HepG2 (cell line): ENCODE measurements at regions not wholly inside any gene's neighbourhood (a gene's known extent, or its start where the extent isn't known, plus 50 kb on each side); places are given as distances from the start of the nearest gene placed in this dataset.
A peak's percentile ranks its signal among the peaks of the same experiment; 100 is the strongest.

Experiments used
- ATAC-seq: fragments of 200-7000 bp; cut with Tn5 transposase; 3 replicates; pipeline ENCODE4 v1.9.1; 2020; ENCODE audit warnings: mild to moderate bottlenecking, moderate library complexity
- BruUV-seq: library from RNA; stranded (reverse); fragments of 400-500 nt; replicated peaks from 2 replicates; lab custom pipeline; 2021; lab: Mats Ljungman, UMichigan
- CTCF ChIA-PET: fragments of 300-600 bp; formaldehyde crosslinking; extraction: SDS; loops from one replicate; lab custom pipeline; 2021; ENCODE audit warnings: low total read pairs, inconsistent platforms, low intra/inter-chr PET ratio; lab: Yijun Ruan, JAX
- POLR2A ChIA-PET: fragments of 350-600 bp; sonication (Branson Sonifier 250); formaldehyde crosslinking; loops from one replicate; lab custom pipeline; 2020; ENCODE audit warnings: antibody characterized with exemption, inconsistent platforms; lab: Yijun Ruan, JAX
- DNase-seq: peaks from one replicate; pipeline ENCODE4 v3.0.0-alpha.2; 2015; ENCODE audit warnings: low spot score
- FAIRE-seq: peaks from 3 replicates; lab custom pipeline; 2011; peaks lifted over from hg19 to GRCh38; lab: Jason Lieb, UNC
- H2AFZ ChIP-seq: one replicate; pipeline ENCODE4 v1.6.1; 2011; ENCODE audit warnings: low read length, inconsistent platforms
- H3K27ac ChIP-seq: fragments of 300-600 bp; 3 replicates; pipeline ENCODE4 v1.8.0; 2011; ENCODE audit warnings: mixed run types, mild to moderate bottlenecking, mixed read lengths, low read length, inconsistent platforms; ENCODE audit not compliant: insufficient read depth; ENCODE audit errors: extremely low read length
- H3K27me3 ChIP-seq, 2 experiments: fragments of 200-600 bp in 1 of 2; 2 replicates in 1 of 2; 3 replicates in 1 of 2; pipeline versions ENCODE4 v1.6.0 to v1.8.0; 2011; ENCODE audit warnings: low read length in 2 of 2, mild to moderate bottlenecking in 2 of 2, moderate library complexity in 2 of 2, inconsistent platforms in 1 of 2; ENCODE audit not compliant: insufficient read depth in 2 of 2, control insufficient read depth in 1 of 2
- H3K36me3 ChIP-seq, 2 experiments: fragments of 200-600 bp in 1 of 2; replicated peaks in 1 of 2; 2 replicates in 1 of 2; 3 replicates in 1 of 2; pipeline versions ENCODE4 v1.5.1 to v1.8.0; 2011; ENCODE audit warnings: low read length in 2 of 2, inconsistent platforms in 1 of 2; ENCODE audit not compliant: insufficient read depth in 2 of 2, control insufficient read depth in 1 of 2
- H3K4me1 ChIP-seq: 2 replicates; pipeline ENCODE4 v1.5.1; 2012; ENCODE audit warnings: low read length, inconsistent platforms; ENCODE audit not compliant: insufficient read depth
- H3K4me2 ChIP-seq: 2 replicates; pipeline ENCODE4 v1.6.0; 2011; ENCODE audit warnings: low read depth, low read length, inconsistent platforms
- H3K4me3 ChIP-seq, 3 experiments: fragments of 200-600 bp in 1 of 3; sonication (generic), shearing (Covaris generic) in 1 of 3; replicated peaks in 1 of 3; 2 replicates each; pipeline ENCODE4 v1.5.1; 2011 to 2016; ENCODE audit warnings: low read length in 3 of 3, inconsistent platforms in 2 of 3, low read depth in 2 of 3, mild to moderate bottlenecking in 2 of 3, control low read depth in 1 of 3, mixed read lengths in 1 of 3; ENCODE audit not compliant: insufficient read depth in 1 of 3
- H3K79me2 ChIP-seq: one replicate; pipeline ENCODE4 v1.6.1; 2011; ENCODE audit warnings: low read length, inconsistent platforms; ENCODE audit not compliant: insufficient read depth
- H3K9ac ChIP-seq: 2 replicates; pipeline ENCODE4 v1.6.0; 2011; ENCODE audit warnings: mild to moderate bottlenecking, low read depth, low read length, inconsistent platforms; ENCODE audit not compliant: insufficient read depth
- H3K9me3 ChIP-seq: 2 replicates; pipeline ENCODE4 v1.5.1; 2012; ENCODE audit warnings: mild to moderate bottlenecking, low read length
- H4K20me1 ChIP-seq: 2 replicates; pipeline ENCODE4 v1.6.0; 2011; ENCODE audit warnings: inconsistent platforms, mild to moderate bottlenecking, low read length, moderate library complexity; ENCODE audit not compliant: insufficient read depth
- CEBPB ChIP-seq: IDR thresholded peaks from 2 replicates; pipeline ENCODE4 v1.6.1; 2011; ENCODE audit warnings: low read depth, low read length, improper control_type of control experiment, borderline replicate concordance
- EED ChIP-seq: sonication (generic); formaldehyde crosslinking; IDR thresholded peaks from 2 replicates; pipeline ENCODE4 v1.5.0; 2020; ENCODE audit warnings: mild to moderate bottlenecking, missing genetic modification reagents
- GATA4 ChIP-seq: sonication (generic); IDR thresholded peaks from 2 replicates; pipeline ENCODE4 v1.6.1; 2016; ENCODE audit warnings: antibody characterized with exemption, low read depth, borderline replicate concordance
- NFYB ChIP-seq: sonication (generic); formaldehyde crosslinking; IDR thresholded peaks from 2 replicates; pipeline ENCODE4 v1.4.0; 2020; ENCODE audit warnings: missing genetic modification reagents
- PHF20 ChIP-seq: sonication (generic); formaldehyde crosslinking; IDR thresholded peaks from 2 replicates; pipeline ENCODE4 v1.5.0; 2020; ENCODE audit warnings: mild to moderate bottlenecking, missing genetic modification reagents
- SAFB2 ChIP-seq: sonication (generic); formaldehyde crosslinking; IDR thresholded peaks from 2 replicates; pipeline ENCODE4 v1.5.1; 2020; ENCODE audit warnings: missing genetic modification reagents, low read depth, mild to moderate bottlenecking, borderline replicate concordance
- SPEN ChIP-seq: sonication (generic); formaldehyde crosslinking; IDR thresholded peaks from 2 replicates; pipeline ENCODE4 v1.5.1; 2020; ENCODE audit warnings: low read depth, mild to moderate bottlenecking, missing genetic modification reagents
- ZKSCAN8 ChIP-seq: IDR thresholded peaks from 2 replicates; pipeline ENCODE4 v1.6.1; 2016; ENCODE audit warnings: borderline replicate concordance, missing genetic modification reagents, missing compliant biosample characterization
- WGBS: methylation state at CpG from one replicate; pipeline ENCODE4 v1.1.6; 2017; ENCODE audit warnings: low lambda C conversion rate; 5-methylcytosine and 5-hydroxymethylcytosine counted together
- in situ Hi-C: cut with HindIII; loops from 2 replicates; pipeline ENCODE4 v1.10.0; 2017; ENCODE audit warnings: low pct_unique_long_range_greater_than_20kb; ENCODE audit not compliant: extremely low pct_ligation_motif_present
- intact Hi-C: fragments of 100-400 bp; cut with micrococcal nuclease; formaldehyde crosslinking; loops from one replicate; pipeline ENCODE4 v1.10.0; 2022; ENCODE audit not compliant: unreplicated experiment
- TF ChIP-seq, protein P1 (sequence below): sonication (generic); formaldehyde crosslinking; IDR thresholded peaks from 2 replicates; pipeline ENCODE4 v1.4.0; 2020; ENCODE audit warnings: missing genetic modification reagents
- TF ChIP-seq, protein P2 (sequence below): sonication (generic); formaldehyde crosslinking; IDR thresholded peaks from 2 replicates; pipeline ENCODE4 v1.4.0; 2020; ENCODE audit warnings: missing genetic modification reagents

DNA sequence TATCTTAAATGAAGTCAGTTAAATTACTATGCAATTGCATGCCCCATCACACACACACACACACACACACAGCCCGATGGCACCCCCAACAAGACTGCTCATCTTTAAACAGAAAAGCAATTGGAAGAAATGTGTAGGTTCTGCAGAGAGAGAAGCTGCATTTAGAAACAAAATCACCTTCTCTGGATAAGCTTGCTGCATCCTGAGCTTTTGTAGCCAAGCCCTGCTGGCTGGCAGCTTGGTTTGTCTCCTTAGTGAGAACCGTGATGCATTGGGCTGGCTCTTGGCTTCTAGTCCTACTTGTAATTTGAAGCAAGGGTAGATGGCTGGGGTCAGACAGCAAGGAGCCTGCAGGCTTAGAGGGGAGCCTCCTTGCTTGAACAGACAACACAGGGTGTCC lies 153.8 kb downstream of the SOX9 start:
- no peak overlapping the region for H3K9ac ChIP-seq
- in situ Hi-C loops, result no loop called here
- no peaks in the 10 kb centered on the region for H3K36me3 ChIP-seq
- H3K79me2 ChIP-seq, result no peaks in the 10 kb centered on the region
- H2AFZ ChIP-seq, result no peak overlapping the region
- BruUV-seq, result no TSS peak
- H3K27ac ChIP-seq, result no peak overlapping the region
- no peak for DNase-seq
- H3K4me3 ChIP-seq, result no peak overlapping the region
- no peaks in the 10 kb centered on the region for H4K20me1 ChIP-seq
- H3K27me3 ChIP-seq, result peaks cover 0 to 42% of the 10 kb centered on the region in 2 experiments; a peak in 3 of 5 replicates
- POLR2A ChIA-PET, result no interaction called here
- TF ChIP-seq GATA4, result no peak
- no peak for TF ChIP-seq ZKSCAN8
- TF ChIP-seq EED, result no peak
- no peak for TF ChIP-seq SPEN (CRISPR knock-in tag)
- no peak for TF ChIP-seq NFYB (CRISPR knock-in tag)
- TF ChIP-seq SAFB2 (CRISPR knock-in tag), result no peak
- TF ChIP-seq, protein P1, sequence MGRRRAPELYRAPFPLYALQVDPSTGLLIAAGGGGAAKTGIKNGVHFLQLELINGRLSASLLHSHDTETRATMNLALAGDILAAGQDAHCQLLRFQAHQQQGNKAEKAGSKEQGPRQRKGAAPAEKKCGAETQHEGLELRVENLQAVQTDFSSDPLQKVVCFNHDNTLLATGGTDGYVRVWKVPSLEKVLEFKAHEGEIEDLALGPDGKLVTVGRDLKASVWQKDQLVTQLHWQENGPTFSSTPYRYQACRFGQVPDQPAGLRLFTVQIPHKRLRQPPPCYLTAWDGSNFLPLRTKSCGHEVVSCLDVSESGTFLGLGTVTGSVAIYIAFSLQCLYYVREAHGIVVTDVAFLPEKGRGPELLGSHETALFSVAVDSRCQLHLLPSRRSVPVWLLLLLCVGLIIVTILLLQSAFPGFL (CRISPR knock-in tag), result no peak
- TF ChIP-seq PHF20, result no peak
- TF ChIP-seq, all 625 proteins: peak for 0
- no peak overlapping the region for H3K4me2 ChIP-seq
- intact Hi-C loops, result no loop called here
- peaks cover 11% of the 10 kb centered on the region; the same call in 1 of the 2 replicates for H3K9me3 ChIP-seq
- FAIRE-seq, result no peak
- WGBS, result 58% methylated on average over 2 of the region's 2 CpGs
- CTCF ChIA-PET, result no interaction called here
- no peak for ATAC-seq
- H3K4me1 ChIP-seq, result peaks cover 8% of the 10 kb centered on the region

DNA sequence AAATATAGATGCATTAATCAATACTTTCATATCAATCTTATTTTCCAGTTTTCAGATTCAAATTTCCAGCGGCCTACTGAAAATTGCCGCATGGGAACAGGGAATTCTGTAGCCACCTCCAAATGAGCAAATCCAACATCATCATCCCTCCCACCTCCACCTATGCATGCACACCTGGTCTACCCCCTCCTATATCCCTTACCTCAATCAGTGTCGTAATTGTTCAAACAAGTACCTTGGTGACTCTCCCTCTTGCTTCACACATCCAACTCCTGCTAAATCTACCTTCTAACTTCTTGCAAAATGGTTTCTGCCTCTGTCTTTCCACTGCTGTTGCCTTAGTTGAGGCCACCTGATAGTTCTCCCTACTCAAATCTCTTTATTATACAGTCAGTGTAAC lies 160.1 kb downstream of the SOX9 start:
- no peak for DNase-seq
- intact Hi-C loops, result no loop called here
- Histone ChIP-seq H3K4me1 (peaks cover 17% of the 10 kb centered on the region), H3K9me3 (peaks cover 9% of the 10 kb centered on the region; the same call in 1 of the 2 replicates), H4K20me1 (no peaks in the 10 kb centered on the region), H3K27ac (no peak overlapping the region), H3K36me3 (no peaks in the 10 kb centered on the region), H3K4me2 (no peak overlapping the region), H3K9ac (no peak overlapping the region), H3K4me3 (no peak overlapping the region), H3K27me3 (peaks cover 0 to 11% of the 10 kb centered on the region in 2 experiments; a peak in 2 of 5 replicates), H2AFZ (no peak overlapping the region), H3K79me2 (no peaks in the 10 kb centered on the region)
- no peak for ATAC-seq
- CTCF ChIA-PET, result no interaction called here
- in situ Hi-C loops, result no loop called here
- FAIRE-seq, result no peak
- POLR2A ChIA-PET, result no interaction called here
- WGBS, result 64% methylated on average over 3 of the region's 3 CpGs
- 0 out of 2 replicates have a peak, but pooled peaks have one; percentile 13 for TF ChIP-seq CEBPB
- TF ChIP-seq, protein P2, sequence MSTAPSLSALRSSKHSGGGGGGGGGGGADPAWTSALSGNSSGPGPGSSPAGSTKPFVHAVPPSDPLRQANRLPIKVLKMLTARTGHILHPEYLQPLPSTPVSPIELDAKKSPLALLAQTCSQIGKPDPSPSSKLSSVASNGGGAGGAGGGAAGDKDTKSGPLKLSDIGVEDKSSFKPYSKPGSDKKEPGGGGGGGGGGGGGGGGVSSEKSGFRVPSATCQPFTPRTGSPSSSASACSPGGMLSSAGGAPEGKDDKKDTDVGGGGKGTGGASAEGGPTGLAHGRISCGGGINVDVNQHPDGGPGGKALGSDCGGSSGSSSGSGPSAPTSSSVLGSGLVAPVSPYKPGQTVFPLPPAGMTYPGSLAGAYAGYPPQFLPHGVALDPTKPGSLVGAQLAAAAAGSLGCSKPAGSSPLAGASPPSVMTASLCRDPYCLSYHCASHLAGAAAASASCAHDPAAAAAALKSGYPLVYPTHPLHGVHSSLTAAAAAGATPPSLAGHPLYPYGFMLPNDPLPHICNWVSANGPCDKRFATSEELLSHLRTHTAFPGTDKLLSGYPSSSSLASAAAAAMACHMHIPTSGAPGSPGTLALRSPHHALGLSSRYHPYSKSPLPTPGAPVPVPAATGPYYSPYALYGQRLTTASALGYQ (CRISPR knock-in tag), result no peak
- no TSS peak for BruUV-seq
